ENCODE measurements at regions not wholly inside any gene's neighbourhood (a gene's known extent, or its start where the extent isn't known, plus 50 kb on each side); places are given as distances from the start of the nearest gene placed in this dataset.
"Not testable (repeated sequence)": the region's sequence is repeated elsewhere in the genome, so short reads cannot be mapped to it uniquely, and the experiment has no call there.

DNA sequence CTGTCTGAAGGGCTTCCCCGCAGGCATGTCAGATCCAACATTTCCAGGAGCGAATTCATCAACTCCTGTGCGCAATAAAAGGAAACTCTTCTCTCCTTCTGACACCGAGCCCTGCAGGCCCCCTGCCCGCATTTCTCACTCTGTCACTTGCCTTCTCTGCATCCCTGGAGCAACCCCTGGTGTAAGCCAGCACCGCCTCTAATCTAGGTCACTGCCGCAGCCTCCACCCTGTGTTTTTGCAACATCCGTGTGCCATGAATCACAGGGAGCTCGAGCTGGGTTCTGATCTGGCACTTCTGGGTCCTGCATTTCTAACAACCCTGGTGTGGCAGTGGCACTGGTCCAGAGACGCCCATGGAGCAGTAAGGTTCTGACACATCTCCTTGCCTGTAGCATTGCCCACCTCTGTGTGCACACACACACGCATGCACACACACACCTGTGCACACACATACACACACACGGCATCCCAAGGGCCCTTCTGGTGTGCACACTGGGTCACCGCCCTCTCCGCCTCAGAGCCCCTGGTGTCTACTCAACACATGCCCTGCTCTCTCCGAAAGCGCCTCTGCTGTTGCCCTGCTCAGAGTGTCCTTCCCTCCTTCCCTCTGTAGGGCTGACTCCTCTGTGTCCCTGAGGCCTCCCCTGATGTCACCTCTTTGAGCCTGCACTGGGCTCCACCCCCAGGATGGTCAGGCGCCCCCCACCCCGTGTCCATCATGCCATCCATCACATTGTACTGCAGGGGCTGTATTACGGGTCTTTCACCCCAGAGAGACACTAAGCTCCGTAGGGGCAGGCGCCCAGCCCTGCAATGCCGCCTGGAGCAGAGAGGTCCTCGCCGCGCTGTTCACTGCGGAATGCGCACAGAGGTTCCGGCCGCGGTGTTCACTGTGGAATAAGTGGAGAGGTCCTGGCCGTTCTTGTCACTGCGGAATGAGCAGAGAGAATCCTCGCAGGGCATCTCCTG is 111.4 kb upstream of the SFSWAP start:
- DNase-seq (ENCODE audit: low read depth in 2 of 2) = no peak

DNA sequence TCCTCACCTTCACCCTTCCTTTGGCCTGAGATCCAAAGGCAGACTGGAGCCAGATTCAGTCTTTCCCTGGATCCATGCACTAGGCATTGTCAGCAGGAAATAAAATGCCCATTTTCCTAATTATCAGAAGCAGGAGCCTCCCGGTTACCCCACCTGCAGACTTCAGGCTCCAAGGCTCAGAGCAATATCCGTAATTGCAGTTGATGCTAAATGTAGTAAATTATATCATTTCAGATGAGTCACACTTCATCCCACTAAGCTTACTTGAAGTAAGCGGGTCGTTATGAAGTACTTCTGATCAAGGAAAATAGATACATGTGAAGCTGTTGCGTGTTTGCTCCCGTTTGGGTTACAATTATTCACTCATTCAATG is 110.7 kb upstream of the SFSWAP start:
- DNase-seq (ENCODE audit: low read depth in 2 of 2) = no peak

DNA sequence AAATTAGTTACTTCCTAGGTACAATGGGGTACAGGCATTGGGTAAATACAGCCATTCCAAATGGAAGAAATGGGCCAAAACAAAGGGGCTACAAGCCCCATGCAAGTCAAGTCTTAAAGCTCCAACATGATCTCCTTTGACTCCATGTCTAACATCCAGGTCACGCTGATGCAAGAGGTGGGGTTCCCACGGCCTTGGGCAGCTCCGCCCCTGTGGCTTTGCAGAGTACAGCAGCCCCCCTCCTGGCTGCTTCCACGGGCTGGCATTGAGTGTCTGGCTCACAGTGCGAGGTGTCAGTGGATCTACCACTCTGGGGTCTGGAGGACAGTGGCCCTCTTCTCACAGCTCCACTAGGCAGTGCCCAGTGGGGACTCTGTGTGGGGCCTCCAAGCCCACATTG is 109.4 kb upstream of the SFSWAP start:
- not testable (repeated sequence) for DNase-seq (ENCODE audit: low read depth in 2 of 2)

DNA sequence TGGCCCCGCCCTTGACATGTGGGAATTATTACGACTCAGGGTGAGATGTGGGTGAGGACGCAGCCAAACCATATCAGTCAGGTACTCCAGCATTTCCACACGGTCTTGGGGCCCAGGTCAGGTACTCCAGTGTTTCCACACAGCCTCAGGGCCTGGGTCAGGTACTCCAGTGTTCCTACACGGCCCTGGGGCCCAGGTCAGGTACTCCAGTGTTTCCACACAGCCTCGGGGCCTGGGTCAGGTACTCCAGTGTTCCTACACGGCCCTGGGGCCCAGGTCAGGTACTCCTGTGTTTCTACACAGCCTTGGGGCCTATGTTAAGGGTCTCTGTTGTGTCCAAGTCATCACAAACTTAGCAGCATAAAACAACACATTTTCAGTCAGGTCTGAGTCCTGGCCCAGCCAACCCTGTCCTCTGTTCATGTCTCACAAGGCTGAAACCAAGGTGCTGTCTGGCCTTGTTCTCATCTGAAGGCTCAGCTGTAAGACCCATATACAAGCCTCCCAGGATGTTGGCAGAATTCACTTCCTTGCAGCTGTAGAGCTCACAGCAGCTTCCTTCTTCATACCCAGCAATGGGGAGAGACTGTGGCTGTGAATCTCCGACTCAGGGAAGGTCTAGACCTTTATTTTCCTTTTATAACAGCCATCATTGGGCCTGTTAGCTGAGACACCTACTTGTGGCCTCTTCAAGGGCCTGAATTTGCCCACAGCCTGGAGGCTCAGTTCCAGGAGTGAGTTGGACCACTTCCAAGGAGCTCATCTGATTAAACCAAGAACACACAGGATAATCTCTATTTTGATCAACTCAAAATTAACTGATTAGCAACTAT is 107.6 kb upstream of the SFSWAP start:
- no peak for DNase-seq (ENCODE audit: low read depth in 2 of 2)

- DNase-seq (ENCODE audit: low read depth in 2 of 2) = peak in 1 of 2 experiments; percentile 19
Observed at GRCh38 chr12:131603939-131604795, 106.7 kb upstream of the SFSWAP start.

DNA sequence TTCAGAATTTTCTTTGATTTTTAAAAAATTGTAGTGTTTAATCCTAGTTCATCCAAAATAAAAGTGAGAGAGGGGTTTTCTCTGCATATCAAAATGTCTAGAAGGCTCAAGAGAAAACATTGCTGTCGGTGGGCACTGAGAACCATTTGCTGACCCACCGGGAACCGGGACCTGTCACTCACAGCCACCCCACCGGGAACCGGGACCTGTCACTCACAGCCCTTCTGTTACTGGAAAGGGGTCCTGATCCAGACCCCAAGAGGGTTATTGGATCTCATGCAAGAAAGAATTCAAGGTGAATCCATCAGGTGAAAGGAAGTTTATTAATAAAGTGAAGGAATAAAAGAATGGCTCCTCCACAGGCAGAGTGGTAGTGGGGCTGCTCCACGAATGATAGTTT is 106.0 kb upstream of the SFSWAP start:
- DNase-seq (ENCODE audit: low read depth in 2 of 2) = no peak

DNA sequence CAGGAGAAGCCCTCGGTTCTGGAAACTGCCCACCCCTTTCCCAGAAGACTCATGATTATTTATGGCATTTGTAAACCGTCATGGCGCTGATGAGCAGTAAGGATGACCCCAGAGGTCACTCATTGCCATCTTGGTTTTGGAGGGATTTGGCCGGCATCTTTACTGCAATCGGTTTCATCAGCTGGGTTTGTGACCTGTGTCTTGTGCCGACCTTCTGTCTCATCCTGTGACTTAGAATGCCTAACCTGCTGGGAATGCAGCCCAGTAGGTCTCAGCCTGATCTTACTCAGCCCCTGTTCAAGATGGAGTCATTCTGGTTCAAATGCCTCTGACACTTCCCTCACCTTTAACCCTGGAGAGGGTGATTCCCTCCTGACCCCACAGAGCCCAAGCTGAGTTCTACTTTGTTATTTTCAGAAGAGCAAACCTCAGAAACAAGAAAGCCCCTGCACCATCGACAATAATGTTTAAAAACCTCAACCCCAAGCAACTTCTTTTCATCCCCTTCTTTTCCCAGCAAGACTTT is 105.5 kb upstream of the SFSWAP start:
- no peak for DNase-seq (ENCODE audit: low read depth in 2 of 2)

GRCh38 chr12:131606218-131606901 is 104.5 kb upstream of the SFSWAP start:
- DNase-seq (ENCODE audit: low read depth in 2 of 2) = no peak

GRCh38 chr12:131607658-131608447 is 103.0 kb upstream of the SFSWAP start:
- no peak for DNase-seq (ENCODE audit: low read depth in 2 of 2)

- DNase-seq (ENCODE audit: low read depth in 2 of 2) = peak; percentile 24 to 60
Observed at GRCh38 chr12:131608740-131609690, 101.9 kb upstream of the SFSWAP start.

DNA sequence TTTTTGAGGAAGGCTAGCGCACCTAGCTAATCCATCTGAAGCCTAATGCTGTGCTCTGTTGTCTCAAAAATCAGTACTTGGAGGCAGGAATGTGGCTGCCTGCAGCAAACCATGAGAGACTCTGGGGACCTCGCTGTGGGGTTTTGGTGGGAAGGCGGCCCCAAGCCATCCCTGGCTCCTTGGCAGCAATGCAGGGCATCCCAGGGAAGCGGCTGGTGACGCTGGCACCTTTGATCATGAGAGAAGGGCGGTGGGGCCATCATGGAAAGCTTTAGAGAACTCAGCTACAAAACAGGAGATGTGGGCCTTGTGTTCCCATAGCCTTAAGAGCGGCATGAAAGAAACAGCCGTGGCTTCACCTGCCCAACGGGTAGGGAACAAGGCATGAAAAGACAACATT is 101.1 kb upstream of the SFSWAP start:
- no peak for DNase-seq (ENCODE audit: low read depth in 2 of 2)

DNA sequence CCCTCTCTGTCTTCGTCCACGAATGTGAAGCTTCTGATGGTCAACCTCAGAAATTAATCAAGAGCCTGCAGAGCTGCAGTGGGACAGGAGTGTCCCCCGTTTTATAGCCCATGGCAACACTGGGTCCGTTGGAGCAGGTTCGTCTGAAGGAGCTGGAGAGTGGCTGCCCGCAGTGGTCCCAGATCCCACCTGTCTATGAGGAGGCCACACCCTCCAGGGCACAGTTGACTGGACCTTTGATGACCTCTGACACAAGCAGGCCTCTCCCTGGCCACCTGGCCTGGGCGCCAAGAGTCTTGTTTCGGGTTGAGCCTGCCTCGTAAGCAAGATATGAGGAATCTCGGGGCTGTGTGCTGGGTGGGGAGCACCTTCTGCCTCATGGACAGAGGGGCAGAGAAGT is 100.7 kb upstream of the SFSWAP start:
- DNase-seq (ENCODE audit: low read depth in 2 of 2) = no peak

- DNase-seq (ENCODE audit: low read depth in 2 of 2) = no peak
Observed at GRCh38 chr12:131610891-131611290, 100.0 kb upstream of the SFSWAP start.

DNA sequence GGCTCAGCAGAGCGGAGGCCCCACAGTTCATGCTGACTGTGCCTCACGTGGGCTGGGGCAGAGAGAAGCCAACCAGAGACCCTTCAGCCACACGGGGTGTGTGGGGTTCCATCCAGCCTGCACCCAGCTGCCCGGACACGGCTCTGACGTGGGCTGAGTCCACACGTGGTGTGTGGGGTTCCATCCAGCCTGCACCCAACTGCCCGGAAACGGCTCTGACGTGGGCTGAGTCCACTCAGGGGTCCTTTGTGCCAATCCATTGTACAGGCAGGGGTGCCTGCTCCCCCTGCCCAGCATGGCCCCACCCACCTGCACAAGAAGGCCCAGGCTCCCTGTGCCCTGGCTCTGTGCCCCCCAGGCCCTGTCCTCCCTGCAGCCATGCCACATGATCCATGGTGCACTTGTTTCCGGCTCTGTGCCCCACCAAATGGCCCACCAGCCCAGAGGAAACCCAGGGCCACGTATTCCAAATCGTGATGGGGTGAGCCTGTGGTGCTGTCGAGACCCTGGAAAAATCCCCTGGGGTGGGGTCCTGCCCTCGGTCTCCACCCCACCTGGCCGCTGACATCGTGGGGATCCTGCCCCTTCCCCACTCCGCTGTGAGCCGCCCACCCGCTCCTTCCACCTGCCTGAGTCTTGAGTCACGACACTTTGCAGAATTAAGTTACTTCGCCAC is 99.3 kb upstream of the SFSWAP start:
- DNase-seq (ENCODE audit: low read depth in 2 of 2) = no peak

DNA sequence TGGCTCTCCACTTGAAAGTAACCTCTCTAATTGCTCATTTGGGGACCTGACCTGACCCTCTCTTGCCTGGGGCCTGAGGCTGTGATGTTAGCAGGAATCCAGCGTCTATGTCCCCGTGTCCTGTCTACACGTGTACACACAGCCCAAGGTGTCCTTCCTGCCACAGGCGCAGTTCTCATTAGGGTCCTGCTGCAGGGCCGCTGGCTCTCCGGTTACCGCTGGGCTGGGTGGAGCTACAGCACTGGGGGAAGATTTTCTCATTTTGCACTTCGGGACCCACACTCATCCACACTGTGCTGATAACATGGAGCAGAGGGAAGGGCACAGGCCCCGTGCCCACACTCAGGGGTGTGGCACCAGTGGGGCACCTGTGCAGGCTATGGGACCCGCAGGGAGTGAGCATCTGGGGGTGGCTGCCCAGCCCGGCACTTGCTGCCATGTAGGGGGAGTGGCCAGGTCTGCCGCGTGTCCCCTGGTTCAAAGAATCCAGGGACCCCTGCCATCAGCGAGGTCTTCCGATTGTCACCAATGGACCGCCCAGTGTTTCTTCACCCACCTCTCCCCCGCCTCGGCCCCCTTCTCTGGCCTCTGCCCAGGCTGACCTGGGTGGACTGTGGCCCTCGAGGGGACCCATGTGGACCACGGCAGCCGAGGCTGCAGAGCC is 98.7 kb upstream of the SFSWAP start:
- no peak for DNase-seq (ENCODE audit: low read depth in 2 of 2)

GRCh38 chr12:131613186-131613585 is 97.7 kb upstream of the SFSWAP start:
- no peak for DNase-seq (ENCODE audit: low read depth in 2 of 2)

DNA sequence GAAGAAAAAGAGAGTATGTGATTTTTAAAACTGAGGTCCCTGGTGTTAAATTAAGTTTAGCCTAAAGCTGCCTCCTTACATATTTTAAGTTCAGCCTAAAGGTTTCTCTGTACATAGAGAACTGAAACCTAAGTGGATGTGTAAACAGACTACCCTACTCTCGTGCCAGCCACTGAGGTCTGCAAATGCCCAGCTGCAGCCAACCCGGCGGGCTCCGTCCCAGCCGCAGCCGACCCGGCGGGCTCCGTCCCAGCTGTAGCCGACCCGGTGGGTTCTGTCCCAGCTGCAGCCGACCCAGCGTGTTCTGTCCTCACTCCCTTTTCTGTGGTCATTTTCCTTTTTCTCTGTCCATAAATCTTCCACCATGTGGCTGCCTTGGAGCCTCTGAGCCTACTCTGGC is 97.2 kb upstream of the SFSWAP start:
- DNase-seq (ENCODE audit: low read depth in 2 of 2) = no peak

Data from stimulated activated CD4-positive, alpha-beta T cell treated with anti-CD3 and anti-CD28 coated beads, Interleukin-12 subunit alpha, Interleukin-12 subunit beta, amount 100 ng/mL, for 24 hours (primary cell).